H9 (cell line): ENCODE measurements at regions not wholly inside any gene's neighbourhood (a gene's known extent, or its start where the extent isn't known, plus 50 kb on each side); places are given as distances from the start of the nearest gene placed in this dataset.

Experiments
- DNase-seq: peaks from one replicate; pipeline ENCODE4 v3.0.0-alpha.2; 2017
- H2AFZ ChIP-seq: one replicate; pipeline ENCODE4 v1.6.1; 2013; ENCODE audit warnings: mild to moderate bottlenecking, low read length, control low read depth, moderate library complexity
- H2AK5ac ChIP-seq: 2 replicates; pipeline ENCODE4 v1.6.1; 2013; ENCODE audit warnings: low read length, control low read depth, mixed read lengths; ENCODE audit not compliant: insufficient read length
- H2BK120ac ChIP-seq: one replicate; pipeline ENCODE4 v1.6.1; 2013; ENCODE audit warnings: low read depth, mild to moderate bottlenecking, low read length, control low read depth, inconsistent platforms; ENCODE audit not compliant: poor library complexity, severe bottlenecking
- H2BK12ac ChIP-seq: 2 replicates; pipeline ENCODE4 v1.6.1; 2013; ENCODE audit warnings: low read length, control low read depth, mixed read lengths, low read depth; ENCODE audit not compliant: insufficient read length
- H2BK15ac ChIP-seq: 2 replicates; pipeline ENCODE4 v1.6.1; 2013; ENCODE audit warnings: low read depth, low read length, control low read depth
- H2BK20ac ChIP-seq: one replicate; pipeline ENCODE4 v1.6.1; 2013; ENCODE audit warnings: low read depth, mild to moderate bottlenecking, low read length, control low read depth, inconsistent platforms; ENCODE audit not compliant: poor library complexity, severe bottlenecking
- H2BK5ac ChIP-seq: 2 replicates; pipeline ENCODE4 v1.6.1; 2013; ENCODE audit warnings: low read length, control low read depth, mixed read lengths; ENCODE audit not compliant: insufficient read length
- H3K14ac ChIP-seq: 2 replicates; pipeline ENCODE4 v1.6.1; 2013; ENCODE audit warnings: low read length, control low read depth; ENCODE audit not compliant: insufficient read depth
- H3K18ac ChIP-seq: 2 replicates; pipeline ENCODE4 v1.6.1; 2013; ENCODE audit warnings: low read depth, mild to moderate bottlenecking, mixed read lengths, low read length, control low read depth; ENCODE audit not compliant: insufficient read length
- H3K23ac ChIP-seq: 2 replicates; pipeline ENCODE4 v1.6.1; 2013; ENCODE audit warnings: low read length, control low read depth, mixed read lengths, low read depth; ENCODE audit not compliant: insufficient read length
- H3K23me2 ChIP-seq: 2 replicates; pipeline ENCODE4 v1.6.1; 2013; ENCODE audit warnings: low read depth, mild to moderate bottlenecking, mixed read lengths, low read length, control low read depth; ENCODE audit not compliant: insufficient read length, poor library complexity, severe bottlenecking
- H3K27ac ChIP-seq: 2 replicates; pipeline ENCODE4 v1.5.1; 2013; ENCODE audit warnings: low read length, control low read depth, mixed read lengths, low read depth; ENCODE audit not compliant: insufficient read length
- H3K27me3 ChIP-seq: 2 replicates; pipeline ENCODE4 v1.6.1; 2013; ENCODE audit warnings: low read length, control low read depth, inconsistent platforms; ENCODE audit not compliant: insufficient read depth
- H3K4ac ChIP-seq: 2 replicates; pipeline ENCODE4 v1.6.1; 2013; ENCODE audit warnings: low read depth, mild to moderate bottlenecking, control low read depth, inconsistent platforms, low read length, moderate library complexity
- H3K4me1 ChIP-seq: 2 replicates; pipeline ENCODE4 v1.6.1; 2013; ENCODE audit warnings: low read length, control low read depth, inconsistent platforms; ENCODE audit not compliant: insufficient read depth
- H3K4me2 ChIP-seq: 2 replicates; pipeline ENCODE4 v1.6.1; 2013; ENCODE audit warnings: low read length, control low read depth, mixed read lengths; ENCODE audit not compliant: insufficient read length, insufficient read depth
- H3K56ac ChIP-seq: 2 replicates; pipeline ENCODE4 v1.6.1; 2013; ENCODE audit warnings: low read depth, mild to moderate bottlenecking, mixed read lengths, low read length, control low read depth; ENCODE audit not compliant: insufficient read length
- H3K79me1 ChIP-seq: 2 replicates; pipeline ENCODE4 v1.6.1; 2013; ENCODE audit warnings: low read depth, mild to moderate bottlenecking, moderate library complexity, low read length, control low read depth, inconsistent platforms; ENCODE audit not compliant: insufficient read depth, poor library complexity, severe bottlenecking
- H3K79me2 ChIP-seq: 2 replicates; pipeline ENCODE4 v1.6.1; 2013; ENCODE audit warnings: low read length, control low read depth, inconsistent platforms; ENCODE audit not compliant: insufficient read depth
- H3K9ac ChIP-seq: 2 replicates; pipeline ENCODE4 v1.6.1; 2013; ENCODE audit warnings: low read length, control low read depth, mixed read lengths; ENCODE audit not compliant: insufficient read length; ENCODE audit errors: extremely low read depth
- H3K9me3 ChIP-seq: one replicate; pipeline ENCODE4 v1.6.1; 2013; ENCODE audit warnings: low read depth, low read length, inconsistent platforms; ENCODE audit not compliant: control insufficient read depth
- H3T11ph ChIP-seq: one replicate; pipeline ENCODE4 v1.6.1; 2013; ENCODE audit warnings: mild to moderate bottlenecking, low read length, control low read depth, inconsistent platforms
- H4K20me1 ChIP-seq: one replicate; pipeline ENCODE4 v1.6.1; 2013; ENCODE audit not compliant: control insufficient read depth, insufficient read length, insufficient read depth
- H4K5ac ChIP-seq: 2 replicates; pipeline ENCODE4 v1.6.1; 2013; ENCODE audit warnings: low read depth, mild to moderate bottlenecking, mixed read lengths, low read length, control low read depth; ENCODE audit not compliant: insufficient read length
- H4K8ac ChIP-seq: replicated peaks from 2 replicates; pipeline ENCODE4 v1.6.1; 2013; ENCODE audit warnings: low read length, control low read depth, mixed read lengths, low read depth; ENCODE audit not compliant: insufficient read length
- H4K91ac ChIP-seq: 2 replicates; pipeline ENCODE4 v1.6.1; 2013; ENCODE audit warnings: low read depth, mild to moderate bottlenecking, moderate library complexity, mixed read lengths, low read length, control low read depth; ENCODE audit not compliant: insufficient read length
- H3K27ac Mint-ChIP-seq, 3 experiments: 2 replicates in 2 of 3; 3 replicates in 1 of 3; pipeline ENCODE4 v1.8.0; 2020 to 2021; ENCODE audit warnings: mixed read lengths in 3 of 3, mild to moderate bottlenecking in 1 of 3, moderate library complexity in 1 of 3
- H3K27me3 Mint-ChIP-seq: 2 replicates; pipeline ENCODE4 v1.8.0; 2021; ENCODE audit warnings: low read depth, mild to moderate bottlenecking, moderate library complexity, mixed read lengths
- H3K36me3 Mint-ChIP-seq, 3 experiments: 2 replicates in 2 of 3; 3 replicates in 1 of 3; pipeline ENCODE4 v1.8.0; 2020 to 2021; ENCODE audit warnings: low read depth in 3 of 3, mixed read lengths in 3 of 3; ENCODE audit not compliant: insufficient read depth in 1 of 3
- H3K4me1 Mint-ChIP-seq, 2 experiments: 2 replicates each; pipeline ENCODE4 v1.8.0; 2020; ENCODE audit warnings: mixed read lengths in 2 of 2
- H3K4me3 Mint-ChIP-seq, 2 experiments: 2 replicates in 1 of 2; 3 replicates in 1 of 2; pipeline ENCODE4 v1.8.0; 2020 to 2021; ENCODE audit warnings: mild to moderate bottlenecking in 2 of 2, mixed read lengths in 2 of 2, moderate library complexity in 1 of 2
- H3K9me3 Mint-ChIP-seq, 2 experiments: 2 replicates in 1 of 2; 3 replicates in 1 of 2; pipeline ENCODE4 v1.8.0; 2020; ENCODE audit warnings: mild to moderate bottlenecking in 2 of 2, mixed read lengths in 2 of 2, moderate library complexity in 1 of 2
- WGBS: extraction: QIAGEN DNeasy Blood & Tissue Kit; methylation state at CpG from one replicate; pipeline ENCODE4 v1.1.7; 2013; ENCODE audit warnings: missing lambda C conversion rate, low lambda C conversion rate, mixed read lengths; ENCODE audit not compliant: insufficient read length; ENCODE audit errors: extremely low coverage; 5-methylcytosine and 5-hydroxymethylcytosine counted together
- TF ChIP-seq, protein P1 (sequence below): fragments of 200-600 bp; sonication (generic); conservative IDR thresholded peaks from 3 replicates; pipeline ENCODE4 v1.8.0; 2021; ENCODE audit warnings: antibody characterized with exemption, mild to moderate bottlenecking

DNA sequence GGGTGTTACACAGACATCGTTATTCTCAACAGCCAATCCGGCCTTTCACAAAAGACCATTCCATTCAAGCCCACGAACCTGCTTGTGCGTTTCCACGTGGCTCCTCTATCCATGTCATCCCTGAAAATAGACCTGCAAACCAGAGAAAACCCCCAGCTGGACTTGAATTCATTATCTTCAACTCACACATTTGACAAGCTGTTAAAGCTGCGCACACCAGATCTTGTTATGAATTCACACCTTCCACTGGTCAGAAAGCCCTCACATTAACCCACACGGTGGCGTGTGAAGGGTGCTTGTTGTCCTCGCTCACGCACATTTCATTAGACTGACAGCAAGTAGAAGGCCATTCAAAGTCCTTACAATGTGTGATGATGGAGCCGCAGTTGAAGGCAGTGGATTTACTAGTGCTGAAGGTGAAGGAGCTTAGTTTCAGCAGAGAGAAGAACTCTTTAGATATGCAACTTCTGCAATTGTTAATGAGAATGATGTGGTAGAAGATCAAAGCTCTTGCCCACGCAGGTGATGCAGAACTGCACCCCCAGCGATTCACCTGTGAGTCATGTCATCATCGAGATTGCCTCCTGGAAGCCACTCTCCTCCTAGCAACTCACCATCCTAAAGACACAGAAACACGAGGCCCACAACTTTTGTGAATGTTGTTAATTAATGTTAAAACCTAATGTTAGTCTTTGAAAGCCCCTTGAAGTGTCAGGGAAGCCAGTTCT lies 224.8 kb upstream of the SOX11 start:
- Histone ChIP-seq H2BK12ac (no peak overlapping the region), H4K91ac (no peak overlapping the region), H2AFZ (no peak overlapping the region), H3K14ac (no peak overlapping the region), H2AK5ac (no peak overlapping the region), H4K8ac (no peak overlapping the region), H3K23ac (no peak overlapping the region), H3K4ac (no peak overlapping the region), H3K79me2 (no peaks in the 10 kb centered on the region), H3K9ac (no peak overlapping the region), H4K20me1 (no peaks in the 10 kb centered on the region), H2BK15ac (no peak overlapping the region), H3K18ac (no peak overlapping the region), H3T11ph (no peak overlapping the region), H3K79me1 (no peaks in the 10 kb centered on the region), H3K27me3 (no peaks in the 10 kb centered on the region), H3K4me2 (no peak overlapping the region), H3K27ac (no peak overlapping the region), H2BK20ac (no peak overlapping the region), H3K4me1 (no peaks in the 10 kb centered on the region; the same call in 1 of the 2 replicates), H3K56ac (no peak overlapping the region), H4K5ac (no peak overlapping the region), H3K23me2 (no peaks in the 10 kb centered on the region), H2BK5ac (no peak overlapping the region), H2BK120ac (no peak overlapping the region), H3K9me3 (no peaks in the 10 kb centered on the region)
- H3K4me1 Mint-ChIP-seq, result peaks cover 31 to 32% of the 10 kb centered on the region in 2 experiments
- H3K9me3 Mint-ChIP-seq, result no peaks in the 10 kb centered on the region
- H3K27me3 Mint-ChIP-seq, result peaks cover 2% of the 10 kb centered on the region
- WGBS, result no CpG with 5 or more reads among the region's 15 CpGs
- TF ChIP-seq, protein P1, sequence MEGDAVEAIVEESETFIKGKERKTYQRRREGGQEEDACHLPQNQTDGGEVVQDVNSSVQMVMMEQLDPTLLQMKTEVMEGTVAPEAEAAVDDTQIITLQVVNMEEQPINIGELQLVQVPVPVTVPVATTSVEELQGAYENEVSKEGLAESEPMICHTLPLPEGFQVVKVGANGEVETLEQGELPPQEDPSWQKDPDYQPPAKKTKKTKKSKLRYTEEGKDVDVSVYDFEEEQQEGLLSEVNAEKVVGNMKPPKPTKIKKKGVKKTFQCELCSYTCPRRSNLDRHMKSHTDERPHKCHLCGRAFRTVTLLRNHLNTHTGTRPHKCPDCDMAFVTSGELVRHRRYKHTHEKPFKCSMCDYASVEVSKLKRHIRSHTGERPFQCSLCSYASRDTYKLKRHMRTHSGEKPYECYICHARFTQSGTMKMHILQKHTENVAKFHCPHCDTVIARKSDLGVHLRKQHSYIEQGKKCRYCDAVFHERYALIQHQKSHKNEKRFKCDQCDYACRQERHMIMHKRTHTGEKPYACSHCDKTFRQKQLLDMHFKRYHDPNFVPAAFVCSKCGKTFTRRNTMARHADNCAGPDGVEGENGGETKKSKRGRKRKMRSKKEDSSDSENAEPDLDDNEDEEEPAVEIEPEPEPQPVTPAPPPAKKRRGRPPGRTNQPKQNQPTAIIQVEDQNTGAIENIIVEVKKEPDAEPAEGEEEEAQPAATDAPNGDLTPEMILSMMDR, result no peak
- no peaks in the 10 kb centered on the region for H3K36me3 Mint-ChIP-seq
- no peak overlapping the region for H3K27ac Mint-ChIP-seq
- DNase-seq, result no peak
- no peak overlapping the region for H3K4me3 Mint-ChIP-seq
